Lung microvascular endothelial cell (primary cell): ENCODE measurements at regions not wholly inside any gene's neighbourhood (a gene's known extent, or its start where the extent isn't known, plus 50 kb on each side); places are given as distances from the start of the nearest gene placed in this dataset.
"Not testable (repeated sequence)": the region's sequence is repeated elsewhere in the genome, so short reads cannot be mapped to it uniquely, and the experiment has no call there.

Source experiments
- DNase-seq, 2 donors: peaks; one replicate each; pipeline versions ENCODE4 v3.0.0 to v3.0.0-alpha.2; 2010; ENCODE audit warnings: low read depth in 2 of 2

DNA sequence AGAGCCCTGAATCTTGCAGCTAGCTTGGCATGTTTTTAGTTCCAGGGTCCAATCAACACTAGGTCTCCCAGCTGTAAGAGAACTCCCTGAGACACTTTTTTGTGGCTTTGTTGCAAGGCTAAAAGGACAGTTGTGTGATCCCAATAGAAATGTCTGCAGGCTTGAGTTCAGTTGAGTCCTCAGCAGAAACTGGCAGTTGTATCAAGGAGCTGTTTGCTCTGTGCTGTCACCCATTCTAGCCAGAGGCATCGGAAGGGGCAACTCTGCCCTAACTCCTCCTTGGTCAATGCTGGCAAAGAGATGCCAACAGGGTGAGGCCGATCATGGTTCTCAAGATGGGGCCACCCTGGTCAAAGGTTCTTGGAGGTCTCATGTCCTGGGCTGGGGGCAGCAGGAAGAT is 224.1 kb downstream of the BUB3 start:
- DNase-seq, result no peak

DNA sequence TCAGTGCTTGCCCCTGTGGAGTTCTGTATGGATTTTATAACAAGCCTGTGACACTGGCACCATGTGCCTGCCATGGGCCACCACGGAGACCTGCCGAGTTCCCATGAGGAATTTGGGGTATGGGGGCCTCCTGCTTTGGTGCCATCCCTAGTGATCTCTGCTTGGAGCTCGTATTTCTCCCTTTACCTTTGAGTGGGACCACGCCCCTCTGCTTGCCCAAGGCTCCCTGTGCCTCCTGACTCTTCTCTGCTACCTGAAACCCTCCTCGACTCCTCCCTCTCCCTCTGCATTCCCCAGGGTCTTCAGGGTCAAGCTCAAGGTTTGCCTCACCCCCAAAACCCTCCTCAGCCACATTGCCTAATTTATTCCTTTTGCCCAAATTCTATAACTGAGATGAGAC is 225.0 kb downstream of the BUB3 start:
- DNase-seq, result no peak

DNA sequence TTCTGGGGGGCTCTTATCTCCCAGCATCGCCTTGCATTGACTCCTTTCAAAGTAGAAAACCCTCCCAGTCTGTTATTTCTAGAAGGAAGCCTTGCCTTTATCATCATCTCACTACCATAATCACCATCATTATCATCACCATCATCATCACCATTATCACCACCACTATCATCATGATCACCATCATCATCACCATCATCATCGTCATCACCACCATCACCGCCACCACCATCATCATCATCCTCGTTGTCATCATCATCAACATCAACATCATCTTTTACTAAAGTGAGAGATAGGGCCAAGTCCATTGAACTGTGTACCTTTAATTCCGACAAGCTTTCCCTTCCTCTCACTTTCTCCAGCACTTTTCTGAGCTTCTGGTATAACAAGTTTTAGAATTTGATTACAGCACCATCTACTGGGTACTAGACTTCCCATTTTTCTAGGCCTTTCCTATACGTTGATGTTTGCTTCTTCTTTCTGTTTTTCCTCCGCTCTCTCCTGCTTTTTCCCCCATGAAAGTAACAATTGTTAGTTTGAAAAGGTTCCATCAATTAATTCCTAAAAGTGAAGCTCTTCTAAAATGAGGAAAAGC is 226.4 kb downstream of the BUB3 start:
- DNase-seq, result peak; percentile 4 to 11

DNA sequence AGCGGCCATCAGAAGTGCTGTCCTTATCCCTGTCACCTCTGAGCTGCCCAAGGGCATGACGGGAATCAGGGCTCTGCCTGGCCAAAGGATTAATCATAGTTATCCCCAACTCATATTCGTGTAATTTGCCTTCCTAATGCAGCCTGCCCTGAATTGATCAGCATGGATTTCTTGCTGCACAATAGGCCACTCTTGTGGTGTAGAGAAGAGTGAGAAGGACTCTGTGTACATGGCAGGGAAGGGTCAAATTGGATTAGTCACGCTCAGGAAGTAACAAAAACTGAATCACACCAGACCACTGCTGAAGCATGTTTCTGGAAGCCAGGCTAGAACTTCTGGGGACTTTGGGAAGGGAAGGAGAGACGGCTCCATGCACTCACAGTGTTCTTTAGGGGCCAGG is 227.0 kb downstream of the BUB3 start:
- peak in 1 of 2 donors; percentile 57 for DNase-seq

DNA sequence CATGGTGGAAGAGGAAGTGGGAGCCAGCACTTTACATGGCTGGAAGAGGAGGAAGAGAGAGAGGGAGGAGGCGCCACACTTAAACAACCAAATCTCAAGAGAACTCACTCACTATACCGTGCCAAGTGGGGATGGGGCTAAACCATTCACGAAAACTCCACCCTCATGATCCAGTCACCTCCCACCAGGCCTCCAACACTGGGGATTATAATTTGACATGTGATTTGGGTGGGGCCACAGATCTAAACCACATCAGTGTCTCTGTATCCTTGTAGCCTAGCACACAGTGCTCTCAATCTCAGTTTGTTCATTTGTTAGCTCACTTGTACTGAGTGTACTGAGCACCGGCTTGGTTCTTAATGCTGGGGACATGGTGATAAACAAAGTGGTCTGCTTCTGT is 228.3 kb downstream of the BUB3 start:
- no peak for DNase-seq

DNA sequence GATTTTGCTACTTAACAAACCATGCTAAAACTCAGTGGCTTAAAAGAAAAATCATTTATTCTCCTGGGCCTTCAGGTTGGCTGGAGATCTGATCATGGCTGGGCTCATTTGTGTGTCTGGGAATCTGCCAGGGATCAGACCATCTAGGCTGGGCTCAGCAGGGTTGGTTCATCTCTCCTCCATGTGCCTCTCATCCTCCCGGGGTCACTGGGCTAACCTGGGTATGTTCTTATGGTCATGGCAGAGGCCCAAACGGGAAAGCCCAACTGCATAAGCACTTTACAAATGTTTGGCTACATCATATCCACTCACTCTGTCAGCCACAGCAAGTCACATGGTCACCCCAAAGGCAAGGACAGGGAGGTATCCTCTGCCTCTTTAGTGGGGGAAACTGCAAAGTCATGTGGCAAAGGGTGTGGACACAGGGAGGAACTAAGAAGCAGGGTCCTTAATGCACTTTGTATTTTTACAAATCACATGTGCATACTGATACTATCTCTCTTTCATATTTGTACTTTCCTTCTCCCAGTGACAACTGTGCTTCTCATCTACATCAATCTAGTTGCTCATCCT is 231.4 kb downstream of the BUB3 start:
- no peak for DNase-seq

DNA sequence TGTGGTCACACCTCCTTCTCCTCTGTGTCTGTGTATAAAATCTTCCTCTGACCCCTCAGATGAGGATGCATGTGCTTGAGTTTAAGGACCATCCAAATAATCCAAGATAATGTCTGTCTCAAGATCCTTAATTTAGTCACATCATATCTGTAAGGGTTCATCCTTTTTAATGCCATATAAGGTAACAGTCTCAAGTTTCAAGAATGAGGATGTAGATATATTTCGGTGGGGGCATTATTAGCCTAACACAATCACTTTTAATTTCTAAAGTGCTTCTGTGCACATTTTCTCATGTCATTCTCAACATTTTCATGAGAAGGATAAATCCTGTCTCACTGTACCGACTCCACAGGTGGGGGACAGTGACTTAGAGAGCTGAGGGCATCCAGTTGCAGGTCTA is 235.3 kb downstream of the BUB3 start:
- DNase-seq, result no peak

DNA sequence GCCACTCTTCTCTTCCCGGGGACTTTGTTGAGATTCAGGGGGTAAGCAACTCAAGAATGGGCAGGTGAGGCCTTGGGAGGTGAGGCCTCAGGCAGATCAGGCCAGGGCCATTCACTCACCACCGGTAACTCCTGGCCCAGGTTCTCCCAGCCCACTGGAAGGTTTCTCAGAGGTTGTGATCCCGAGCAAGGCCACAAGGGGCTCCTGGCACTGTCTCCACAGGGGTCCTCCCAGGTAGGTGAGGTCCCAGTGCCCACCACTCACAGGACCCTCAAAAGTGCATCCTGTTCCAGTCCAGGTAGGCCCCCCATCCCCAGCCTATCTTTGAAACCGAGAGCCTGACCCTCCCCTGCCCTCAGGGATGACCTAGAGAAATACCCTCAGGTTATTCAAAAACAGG is 236.1 kb downstream of the BUB3 start:
- DNase-seq, result no peak

DNA sequence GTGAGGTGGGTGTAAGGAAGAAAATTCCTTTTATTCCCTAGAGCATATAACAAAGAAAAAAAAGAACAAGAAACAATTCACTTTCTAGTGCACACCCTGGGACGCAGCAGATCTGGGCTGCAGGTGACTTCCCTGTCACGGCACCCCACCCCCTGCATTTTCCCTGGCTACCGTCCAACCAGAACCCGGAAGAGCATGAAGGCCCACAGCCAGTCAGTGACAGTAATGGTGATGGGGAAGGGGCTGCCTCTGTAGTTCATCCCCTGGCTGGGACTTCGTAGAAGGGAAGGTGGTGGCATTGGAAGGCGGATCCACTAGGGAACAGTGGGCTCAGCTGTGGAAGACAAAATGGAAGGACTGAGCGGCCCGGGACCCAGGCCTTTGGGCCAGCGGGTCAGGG is 236.7 kb downstream of the BUB3 start:
- DNase-seq, result no peak

DNA sequence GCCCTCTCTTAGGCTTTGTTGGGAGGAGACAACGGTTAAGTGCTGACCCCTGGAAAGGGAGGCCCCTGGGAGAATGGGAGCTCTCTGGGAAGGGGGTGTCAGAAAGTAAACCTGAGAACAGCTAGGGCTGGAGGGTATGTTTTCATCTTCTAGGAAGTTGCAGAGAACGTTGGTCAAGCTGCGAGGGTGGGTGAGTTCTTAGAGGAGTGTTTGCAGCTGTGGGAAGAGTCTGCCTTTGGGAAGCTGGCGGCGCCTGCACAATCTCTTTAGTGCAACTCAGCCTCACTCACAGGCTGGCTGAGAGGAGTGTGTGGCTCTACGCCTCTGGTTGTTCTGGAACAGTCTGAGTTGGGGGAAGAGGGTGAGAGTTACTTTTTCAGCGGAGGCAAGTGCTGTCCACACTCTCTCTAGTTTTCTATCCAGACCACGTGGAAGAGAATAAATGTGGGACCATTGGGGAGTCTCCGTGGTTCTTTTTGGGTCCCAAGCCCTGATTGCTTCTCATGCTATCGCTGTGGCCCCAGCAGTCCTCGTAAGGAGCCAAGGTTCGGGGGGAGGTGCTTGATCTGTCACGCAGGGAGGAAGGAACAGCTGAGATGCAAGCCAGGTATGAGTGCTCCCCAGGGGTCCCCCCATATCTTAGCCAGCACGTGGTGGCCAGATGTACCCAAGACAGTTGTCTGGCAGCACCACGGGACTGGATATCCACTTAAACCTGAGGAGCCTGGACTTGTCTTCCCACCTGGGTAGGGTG is 237.2 kb downstream of the BUB3 start:
- no peak for DNase-seq

DNA sequence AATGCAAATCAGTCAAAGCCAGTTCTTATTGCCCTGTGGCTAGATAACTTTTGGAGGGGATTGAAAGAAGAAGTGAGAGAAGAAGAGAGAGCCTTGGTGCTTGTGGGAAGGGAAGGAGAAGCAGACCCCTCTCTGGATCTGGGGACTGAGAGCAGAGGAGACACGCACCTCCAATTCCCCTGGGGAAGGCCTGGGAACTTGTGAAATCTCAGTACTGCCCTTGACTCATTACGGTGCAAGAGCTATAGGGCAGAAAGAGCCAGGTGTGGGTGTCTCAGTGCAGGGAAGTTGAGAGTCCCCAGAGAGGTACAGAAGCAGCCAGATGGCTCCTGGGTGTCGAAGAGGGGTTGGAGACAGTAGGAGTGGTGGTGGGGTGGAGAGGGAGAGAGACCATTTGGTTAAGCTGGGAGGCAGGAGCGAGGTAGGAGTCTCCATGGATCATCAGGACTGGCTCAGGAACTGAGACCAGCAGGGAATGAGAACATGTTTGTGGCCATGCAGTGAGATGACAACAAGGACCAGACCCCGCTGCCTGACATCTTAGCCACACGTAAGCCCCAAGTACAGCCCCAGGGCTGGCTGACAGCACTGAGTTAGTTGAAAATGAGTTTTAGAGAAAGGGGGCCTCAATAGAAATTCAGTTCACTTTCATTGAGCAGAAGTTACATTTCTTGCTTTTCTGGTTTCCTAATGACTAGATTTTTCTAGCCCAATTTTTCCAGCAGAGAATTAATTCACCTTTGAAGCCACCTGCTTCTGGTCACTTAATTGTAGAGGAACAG is 238.2 kb downstream of the BUB3 start:
- DNase-seq, result no peak

DNA sequence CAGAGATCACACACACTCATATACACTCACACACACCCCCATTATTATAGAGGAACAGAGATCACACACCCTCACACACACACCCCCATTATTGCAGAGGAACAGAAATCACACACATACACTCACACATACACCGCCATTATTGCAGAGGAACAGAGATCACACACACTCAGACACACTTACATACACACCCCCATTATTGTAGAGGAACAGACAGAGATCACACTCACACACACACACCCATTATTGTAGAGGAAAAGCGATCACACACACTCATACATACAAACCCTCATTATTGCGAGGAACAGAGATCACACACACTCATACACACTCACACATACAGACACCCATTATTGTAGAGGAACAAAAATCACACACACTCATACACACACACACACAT is 239.0 kb downstream of the BUB3 start:
- DNase-seq, result no peak

DNA sequence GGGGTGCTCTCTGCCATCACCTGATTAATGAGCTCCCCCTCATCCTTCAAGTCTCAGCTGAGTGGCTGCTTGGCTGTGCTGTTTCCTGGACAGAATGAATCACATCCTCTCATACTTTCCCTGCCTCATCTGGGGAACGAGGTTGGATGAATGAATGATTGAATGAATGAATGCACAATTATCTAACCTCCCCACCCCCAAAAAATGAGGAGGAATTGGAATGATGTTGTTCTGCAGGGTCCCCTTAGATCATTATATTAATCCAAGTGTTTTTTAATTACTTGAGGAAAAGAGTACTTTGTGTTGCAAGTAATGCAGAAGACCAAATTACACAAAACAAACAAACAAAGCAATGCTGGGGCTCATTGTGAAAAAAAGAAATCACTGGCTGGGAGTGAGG is 240.2 kb downstream of the BUB3 start:
- no peak for DNase-seq

DNA sequence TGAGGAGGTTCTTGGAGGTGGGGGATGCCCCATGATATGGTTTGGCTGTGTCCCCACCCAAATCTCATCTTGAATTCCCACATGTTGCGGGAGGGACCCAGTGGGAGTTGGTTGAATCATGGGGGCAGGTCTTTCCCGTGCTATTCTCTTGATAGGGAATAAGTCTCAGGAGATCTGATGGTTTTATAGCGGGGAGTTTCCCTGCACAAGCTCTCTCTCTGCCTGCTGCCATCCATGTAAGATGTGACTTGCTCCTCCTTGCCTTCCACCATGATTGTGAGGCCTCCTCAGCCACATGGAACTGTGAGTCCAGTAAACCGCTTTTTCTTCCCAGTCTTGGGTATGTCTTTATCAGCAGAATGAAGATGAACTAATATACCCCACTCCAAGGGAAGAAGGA is 241.0 kb downstream of the BUB3 start:
- not testable (repeated sequence) for DNase-seq

DNA sequence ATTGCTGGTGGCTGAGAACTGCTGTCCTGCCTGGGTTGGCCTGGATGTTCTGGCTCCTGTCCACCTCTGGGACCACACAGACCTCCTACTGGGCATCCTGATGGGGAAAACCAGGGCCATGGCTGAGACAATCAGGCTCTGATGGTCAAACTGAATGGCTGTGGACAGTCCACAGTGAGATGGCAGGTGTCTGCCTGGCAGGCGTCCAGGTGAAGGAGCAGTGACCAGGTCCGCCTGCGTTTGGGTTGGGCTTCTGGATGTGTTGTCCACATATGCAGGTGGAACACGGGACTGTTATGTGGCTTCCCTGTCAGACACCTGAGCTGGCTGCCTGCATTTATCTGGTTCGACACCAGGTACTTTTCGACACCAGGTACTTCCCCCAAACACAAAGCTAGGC is 241.7 kb downstream of the BUB3 start:
- DNase-seq, result no peak

DNA sequence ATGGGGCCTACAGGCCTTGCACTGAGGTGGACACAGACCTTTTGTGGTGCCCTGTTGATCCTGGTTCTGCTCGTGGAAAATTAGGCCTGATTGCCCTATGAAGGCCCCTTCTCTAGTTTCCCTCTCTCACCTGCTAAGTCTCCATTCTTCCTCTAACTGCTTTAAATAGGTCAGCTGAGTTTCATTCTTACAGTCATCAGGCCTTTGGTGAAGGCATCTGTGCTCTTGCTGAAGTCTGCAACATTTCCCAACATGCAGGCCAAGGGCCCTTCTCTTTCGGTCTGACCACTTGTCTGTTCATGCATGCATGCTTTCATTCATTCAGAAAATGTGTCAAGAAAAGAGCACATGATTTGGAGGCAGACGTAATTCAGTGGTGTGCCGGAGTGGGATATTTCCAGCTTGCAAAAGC is 244.0 kb downstream of the BUB3 start:
- DNase-seq, result no peak

DNA sequence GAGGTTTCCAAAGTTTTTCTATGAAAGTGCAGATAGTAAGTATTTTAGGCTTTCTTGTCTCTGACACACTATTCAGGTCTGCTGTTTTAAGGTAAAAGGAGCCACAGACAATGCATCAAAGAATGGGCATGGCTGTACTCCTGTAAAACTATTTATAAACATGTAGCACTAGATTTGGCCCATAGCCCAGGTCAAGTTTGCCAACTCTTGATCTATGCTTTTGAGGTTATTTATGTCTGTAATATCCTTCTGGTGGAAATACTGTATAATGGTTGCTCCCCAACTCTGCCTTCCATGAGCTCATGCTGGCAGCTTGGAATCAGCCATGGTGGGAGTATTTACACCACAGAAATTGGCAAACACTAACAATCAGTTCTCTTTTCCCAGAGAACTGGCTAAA is 244.6 kb downstream of the BUB3 start:
- DNase-seq, result no peak

DNA sequence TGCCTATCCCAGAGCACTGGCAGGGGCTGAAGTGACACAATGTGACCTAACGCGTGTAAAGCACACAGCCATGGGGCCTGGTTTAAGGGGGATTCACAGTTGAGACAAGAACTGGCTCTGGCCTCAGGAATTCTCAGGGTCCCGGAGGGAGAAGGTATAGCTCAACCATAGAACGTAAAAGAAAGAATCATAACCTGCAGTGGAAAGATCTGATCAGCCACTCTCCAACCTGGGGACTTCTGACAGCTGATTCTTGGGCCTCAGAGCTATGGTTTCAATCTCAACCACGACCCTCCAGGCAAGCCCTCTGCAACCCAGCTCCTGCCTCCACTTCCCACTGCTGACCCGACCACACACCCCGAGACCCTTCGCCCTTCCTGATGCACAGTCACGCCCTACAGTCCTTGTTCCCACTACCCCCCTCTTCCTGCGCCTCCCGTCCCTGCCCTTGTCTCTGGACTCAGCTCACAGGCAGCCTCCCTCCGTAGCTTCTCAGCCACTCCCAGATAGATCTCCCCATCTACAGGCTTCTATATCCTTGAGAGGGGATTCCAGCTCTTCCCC is 245.2 kb downstream of the BUB3 start:
- no peak for DNase-seq

DNA sequence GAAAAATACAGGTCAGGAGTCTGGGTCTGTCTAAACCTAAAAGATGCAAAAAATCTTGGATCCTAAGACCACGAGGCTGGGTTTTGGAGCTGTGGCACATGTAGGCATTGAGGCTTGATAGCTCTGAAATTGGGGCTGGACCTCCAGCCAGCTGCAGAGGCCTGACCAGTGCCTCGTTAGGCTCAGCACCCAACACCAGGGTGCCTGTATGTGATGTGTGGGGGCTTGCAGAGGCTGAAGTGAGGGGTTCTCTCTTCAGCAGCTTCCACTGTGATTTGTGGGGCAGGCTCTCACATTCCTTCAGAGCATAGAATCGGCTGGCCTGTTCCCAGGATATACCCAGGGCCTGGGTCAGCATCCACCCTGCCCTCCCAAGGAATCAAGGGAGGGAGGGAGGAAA is 247.8 kb downstream of the BUB3 start:
- DNase-seq, result no peak

DNA sequence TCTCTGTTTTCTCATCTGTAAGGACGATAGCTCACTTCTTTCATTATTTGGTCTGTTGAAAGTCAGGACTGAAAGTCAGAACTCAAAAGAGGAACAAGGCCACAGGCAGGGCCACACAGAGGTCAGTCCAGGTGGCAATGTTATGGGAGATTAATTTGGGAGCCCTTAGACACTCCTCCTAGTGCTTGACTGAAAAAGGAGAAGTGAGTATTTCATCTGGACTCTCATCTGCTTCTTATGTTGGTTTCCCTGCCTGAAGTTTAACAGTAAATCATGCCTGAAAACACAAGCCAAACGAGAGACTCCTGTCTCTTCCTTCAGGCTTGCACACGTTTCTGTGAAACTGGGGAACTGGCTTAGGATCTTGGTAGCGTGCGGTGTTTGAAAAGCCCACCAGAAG is 248.5 kb downstream of the BUB3 start:
- DNase-seq, result no peak

DNA sequence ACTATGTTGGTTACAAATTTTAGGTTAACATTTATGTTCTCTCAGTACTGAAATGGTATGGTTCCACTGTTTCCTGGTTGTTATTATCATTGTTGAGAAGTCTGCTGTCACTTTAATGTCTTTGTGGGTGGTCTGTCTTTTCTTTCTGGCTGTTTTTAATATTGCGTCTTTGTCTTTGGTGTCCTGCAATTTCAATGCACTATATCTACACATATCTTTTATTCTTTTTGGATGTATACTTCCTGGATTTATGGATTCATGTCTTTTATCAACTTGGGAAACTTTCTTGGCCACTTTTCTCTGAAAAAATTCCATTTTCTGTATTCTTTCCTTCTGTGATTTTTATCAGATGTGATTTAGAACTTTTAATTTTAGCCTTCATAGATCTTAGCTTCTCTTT is 250.2 kb downstream of the BUB3 start:
- no peak for DNase-seq

DNA sequence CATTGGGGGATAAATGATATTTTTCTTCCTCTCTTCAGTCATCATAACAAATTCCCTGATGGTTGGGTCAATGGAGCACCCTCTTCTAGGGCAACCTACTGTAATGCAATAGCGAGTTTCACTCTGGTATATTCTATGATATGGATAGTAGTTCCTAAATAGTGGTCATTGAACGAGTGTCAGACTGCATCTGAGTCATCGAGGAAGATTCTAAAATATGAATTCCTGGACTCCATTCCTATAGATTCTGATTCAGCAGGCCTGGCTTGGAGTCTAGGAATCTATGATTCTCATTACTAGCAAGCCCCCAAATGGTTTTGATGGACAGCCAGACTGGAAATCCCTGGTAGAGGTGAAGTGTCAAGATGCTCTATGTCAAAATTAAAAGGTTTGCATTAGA is 254.5 kb downstream of the BUB3 start:
- no peak for DNase-seq
